ENCODE measurements at regions not wholly inside any gene's neighbourhood (a gene's known extent, or its start where the extent isn't known, plus 50 kb on each side); places are given as distances from the start of the nearest gene placed in this dataset.

DNA sequence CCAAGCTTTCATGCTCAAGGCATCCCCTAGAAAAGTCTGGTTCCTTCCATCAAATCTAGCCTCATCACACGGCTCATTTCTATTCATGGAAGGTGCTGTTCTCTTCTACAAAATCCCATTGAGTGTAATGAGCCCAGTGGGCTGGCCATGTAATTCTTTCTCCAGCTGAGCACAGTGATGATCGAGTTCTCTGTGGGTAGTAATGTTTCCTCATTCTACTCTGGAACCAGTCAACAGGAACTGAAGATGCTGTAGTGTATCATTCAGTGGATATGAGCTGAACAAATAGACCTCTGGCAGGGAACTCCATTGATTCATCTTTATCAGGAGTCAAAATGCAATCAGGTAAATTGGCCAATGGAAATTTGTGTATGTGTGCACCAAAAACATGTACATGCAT is 149.2 kb downstream of the LRRC70 start:
- H3K23me2 ChIP-seq (ENCODE audit: low read depth, low read length) = no peaks in the 10 kb centered on the region
- TF ChIP-seq KDM5A (IDR thresholded peaks at IDR 0.05; ENCODE audit: low read length) = no peak
- no peak for TF ChIP-seq CTBP2 (IDR thresholded peaks at IDR 0.05; ENCODE audit: borderline replicate concordance, insufficient read depth, insufficient read length, low read length)
- TF ChIP-seq, protein P1, sequence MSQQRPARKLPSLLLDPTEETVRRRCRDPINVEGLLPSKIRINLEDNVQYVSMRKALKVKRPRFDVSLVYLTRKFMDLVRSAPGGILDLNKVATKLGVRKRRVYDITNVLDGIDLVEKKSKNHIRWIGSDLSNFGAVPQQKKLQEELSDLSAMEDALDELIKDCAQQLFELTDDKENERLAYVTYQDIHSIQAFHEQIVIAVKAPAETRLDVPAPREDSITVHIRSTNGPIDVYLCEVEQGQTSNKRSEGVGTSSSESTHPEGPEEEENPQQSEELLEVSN (IDR thresholded peaks at IDR 0.05) = no peak
- TF ChIP-seq EGR1 (IDR thresholded peaks at IDR 0.05; ENCODE audit: borderline replicate concordance, low read depth, low read length) = no peak
- no peak for TF ChIP-seq KDM1A (IDR thresholded peaks at IDR 0.05; ENCODE audit: borderline replicate concordance, low read length)
- no peak for TF ChIP-seq SP2 (IDR thresholded peaks at IDR 0.05; ENCODE audit: low read length)
- no peak for TF ChIP-seq SRF (IDR thresholded peaks at IDR 0.05; ENCODE audit: low read depth, low read length)
- no peak for TF ChIP-seq RXRA (IDR thresholded peaks at IDR 0.05; ENCODE audit: insufficient read depth, low read depth, low read length)
- TF ChIP-seq NRF1 (IDR thresholded peaks at IDR 0.05; ENCODE audit: low read depth, low read length) = no peak
- no peak overlapping the region for H3K23ac ChIP-seq (ENCODE audit: insufficient read length)
- H3K79me1 ChIP-seq (ENCODE audit: low read depth, low read length) = no peaks in the 10 kb centered on the region
- H3K18ac ChIP-seq (ENCODE audit: extremely low read depth, low read length) = no peak overlapping the region
- H4K5ac ChIP-seq (ENCODE audit: insufficient read length, low read depth, low read length) = no peak overlapping the region
- H3K4me1 ChIP-seq (replicated peaks in 1 of 4; ENCODE audit: control insufficient read depth in 3 of 4, insufficient read depth in 4 of 4, low read length in 3 of 4) = no peaks in the 10 kb centered on the region
- no peak overlapping the region for H4K91ac ChIP-seq (replicated peaks; ENCODE audit: insufficient read length, low read length)
- no peaks in the 10 kb centered on the region for H4K20me1 ChIP-seq (replicated peaks in 1 of 2; ENCODE audit: control insufficient read depth in 1 of 2, insufficient read depth in 2 of 2, low read length in 2 of 2)
- POLR2A ChIA-PET (ENCODE audit: partially characterized antibody) = interaction anchor here (1.0 kb wide), 1 partner anchor 9 kb away, joined by 3 read pairs; no protein-coding TSS in a partner anchor
- no peak overlapping the region for H3K4ac ChIP-seq (replicated peaks; ENCODE audit: insufficient read length, low read depth, low read length)
- no peaks in the 10 kb centered on the region for H3K36me3 ChIP-seq (ENCODE audit: control insufficient read depth in 2 of 4, insufficient read depth in 4 of 4, low read length in 3 of 4)
- no peak overlapping the region for H3K14ac ChIP-seq (ENCODE audit: insufficient read length)
- 68% methylated on average over 2 of the region's 2 CpGs; no CpG with 5 or more reads in 1 of the 2 experiments for WGBS, 2 experiments (ENCODE audit: extremely low coverage in 1 of 2, insufficient coverage in 1 of 2, insufficient read length in 1 of 2, insufficient replicate concordance in 2 of 2, low coverage in 1 of 2, low lambda C conversion rate in 2 of 2, missing lambda C conversion rate in 1 of 2)
- no peak overlapping the region for H3K9ac ChIP-seq (replicated peaks in 1 of 4; ENCODE audit: extremely low read depth in 1 of 4, low read depth in 3 of 4, low read length in 3 of 4)
- CTCF ChIA-PET (ENCODE audit: partially characterized antibody) = interaction anchor here (0.6 to 1.2 kb wide), 5 partner anchors 9 to 408 kb away, joined by 3 to 4 read pairs (median 3); no protein-coding TSS in a partner anchor
- H3K9me3 ChIP-seq (ENCODE audit: insufficient read depth in 2 of 2, low read depth in 1 of 2, low read length in 1 of 2) = no peaks in the 10 kb centered on the region; a peak in 1 of 4 replicates
- no peak overlapping the region for H2BK15ac ChIP-seq (ENCODE audit: low read length)
- DNase-seq (ENCODE audit: low read depth in 1 of 2, low spot score in 2 of 2) (no peak), FAIRE-seq (no peak)
- H3K27ac ChIP-seq (ENCODE audit: low read depth, low read length) = no peak overlapping the region
- no peak overlapping the region for H2BK12ac ChIP-seq (ENCODE audit: low read depth, low read length)
- H2BK120ac ChIP-seq (replicated peaks; ENCODE audit: low read depth, low read length) = no peak overlapping the region
- no peak overlapping the region for H2BK5ac ChIP-seq (ENCODE audit: low read depth, low read length)
- no peak overlapping the region for H3K4me3 ChIP-seq (ENCODE audit: extremely low read depth in 1 of 4, insufficient read depth in 2 of 4, low read depth in 3 of 4, low read length in 4 of 4)
- H2BK20ac ChIP-seq (ENCODE audit: low read length) = no peak overlapping the region
- H2AK5ac ChIP-seq (ENCODE audit: low read depth, low read length) = no peak overlapping the region
- H4K8ac ChIP-seq (ENCODE audit: extremely low read depth, insufficient read depth, low read length) = no peak overlapping the region
- no peaks in the 10 kb centered on the region for H3K27me3 ChIP-seq (replicated peaks in 1 of 4; ENCODE audit: control insufficient read depth in 3 of 4, extremely low read depth in 1 of 4, insufficient read depth in 3 of 4, low read length in 3 of 4)
- H3K4me2 ChIP-seq (ENCODE audit: insufficient read depth in 1 of 2, low read depth in 2 of 2, low read length in 2 of 2) = no peak overlapping the region
- H2AFZ ChIP-seq (ENCODE audit: low read length) = no peak overlapping the region
- no peaks in the 10 kb centered on the region for H3K79me2 ChIP-seq (ENCODE audit: control insufficient read depth in 1 of 2, insufficient read depth in 2 of 2, low read length in 2 of 2)
- no peak overlapping the region for H3K56ac ChIP-seq (replicated peaks; ENCODE audit: insufficient read length, low read depth, low read length)

Measured in H1 (cell line).